ENCODE measurements at regions not wholly inside any gene's neighbourhood (a gene's known extent, or its start where the extent isn't known, plus 50 kb on each side); places are given as distances from the start of the nearest gene placed in this dataset.
A peak's percentile ranks its signal among the peaks of the same experiment; 100 is the strongest.
"Not testable (repeated sequence)": the region's sequence is repeated elsewhere in the genome, so short reads cannot be mapped to it uniquely, and the experiment has no call there.

GRCh38 chr1:177406323-177406722 is 235.6 kb downstream of the BRINP2 start:
- FAIRE-seq: not testable (repeated sequence)

GRCh38 chr1:177392336-177392735 is 221.6 kb downstream of the BRINP2 start:
- FAIRE-seq: no peak

GRCh38 chr1:177385760-177386698 is 215.3 kb downstream of the BRINP2 start:
- no peak for FAIRE-seq

- FAIRE-seq: no peak
These were observed 213.7 kb downstream of the BRINP2 start for GRCh38 chr1:177384461-177384860.

GRCh38 chr1:177383715-177384114 is 213.0 kb downstream of the BRINP2 start:
- no peak for FAIRE-seq

GRCh38 chr1:177377866-177378265 is 207.1 kb downstream of the BRINP2 start:
- no peak for FAIRE-seq

- no peak for FAIRE-seq
These were observed 197.5 kb downstream of the BRINP2 start for GRCh38 chr1:177368255-177368654.

- no peak for FAIRE-seq
These were observed 195.3 kb downstream of the BRINP2 start for GRCh38 chr1:177366091-177366490.

- no peak for FAIRE-seq
These were observed 190.0 kb downstream of the BRINP2 start for GRCh38 chr1:177360791-177361190.

GRCh38 chr1:177356674-177357435 is 186.1 kb downstream of the BRINP2 start:
- no peak for FAIRE-seq

GRCh38 chr1:177355575-177355974 is 184.8 kb downstream of the BRINP2 start:
- FAIRE-seq: no peak

DNA sequence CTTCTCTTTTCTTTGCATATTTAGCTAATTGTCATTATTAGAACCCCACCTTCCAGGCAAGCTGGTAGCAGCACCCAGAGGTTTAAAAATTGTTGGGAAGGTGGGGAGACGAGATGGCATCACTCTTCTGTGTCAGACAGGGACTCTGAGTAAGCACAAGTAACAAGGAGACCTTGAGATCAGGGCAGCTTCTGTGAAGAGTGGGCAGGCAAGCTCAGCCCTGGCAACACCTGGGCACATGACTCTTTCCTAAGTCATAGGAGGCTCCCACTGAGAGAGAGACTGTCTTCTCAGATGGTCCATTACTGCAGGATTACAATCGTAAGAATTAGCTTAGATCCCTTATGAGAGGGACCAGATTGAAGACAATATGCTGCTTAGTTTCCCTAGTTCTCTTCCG is 183.5 kb downstream of the BRINP2 start:
- no peak for FAIRE-seq

GRCh38 chr1:177351361-177352108 is 180.8 kb downstream of the BRINP2 start:
- peak; percentile 10 for FAIRE-seq

- FAIRE-seq: no peak
These were observed 176.1 kb downstream of the BRINP2 start for GRCh38 chr1:177346790-177347359.

- FAIRE-seq: no peak
These were observed 172.7 kb downstream of the BRINP2 start for GRCh38 chr1:177343445-177343844.

DNA sequence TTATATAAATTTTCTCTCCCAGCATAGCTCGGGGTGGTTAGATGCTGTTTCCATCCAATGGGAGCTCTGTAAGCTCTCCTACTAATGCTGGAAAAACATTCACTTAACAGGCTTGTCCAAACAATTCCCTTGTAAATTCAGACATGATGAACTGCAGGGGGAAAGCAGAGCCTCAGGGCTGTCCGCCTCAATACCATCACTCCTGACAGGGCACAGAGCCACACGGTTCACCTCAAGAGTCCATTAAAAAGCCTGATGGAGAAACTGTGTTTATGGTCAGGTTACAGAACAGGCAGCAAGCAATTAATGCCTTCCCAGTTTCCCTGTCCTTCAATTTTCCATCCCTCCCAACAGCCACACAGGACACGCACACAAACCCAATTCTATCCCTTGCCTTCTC is 171.0 kb downstream of the BRINP2 start:
- no peak for FAIRE-seq

DNA sequence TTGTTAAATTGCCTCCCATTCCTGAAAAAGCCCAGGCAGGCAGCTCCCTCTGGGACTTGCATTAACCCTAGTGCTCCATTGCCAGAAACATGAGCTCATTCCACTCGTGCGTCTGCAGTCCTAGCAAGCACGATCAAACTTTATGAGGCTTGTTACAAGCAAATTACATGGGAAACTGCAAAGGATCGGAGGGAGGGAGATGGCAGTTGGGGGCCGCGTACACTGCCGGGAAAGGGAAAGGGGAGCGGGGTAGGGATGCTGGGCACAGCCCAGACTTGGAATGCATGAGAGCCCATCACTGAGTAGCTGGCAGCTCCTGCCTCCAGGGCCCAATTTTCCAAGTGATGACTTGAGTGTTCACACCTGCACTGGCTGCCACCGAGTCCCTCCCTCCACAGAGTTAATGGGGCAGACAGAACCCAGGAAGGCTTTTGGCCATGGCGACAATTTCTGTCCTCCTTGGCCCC is 169.9 kb downstream of the BRINP2 start:
- no peak for FAIRE-seq

- no peak for FAIRE-seq
These were observed 167.6 kb downstream of the BRINP2 start for GRCh38 chr1:177338376-177338775.

DNA sequence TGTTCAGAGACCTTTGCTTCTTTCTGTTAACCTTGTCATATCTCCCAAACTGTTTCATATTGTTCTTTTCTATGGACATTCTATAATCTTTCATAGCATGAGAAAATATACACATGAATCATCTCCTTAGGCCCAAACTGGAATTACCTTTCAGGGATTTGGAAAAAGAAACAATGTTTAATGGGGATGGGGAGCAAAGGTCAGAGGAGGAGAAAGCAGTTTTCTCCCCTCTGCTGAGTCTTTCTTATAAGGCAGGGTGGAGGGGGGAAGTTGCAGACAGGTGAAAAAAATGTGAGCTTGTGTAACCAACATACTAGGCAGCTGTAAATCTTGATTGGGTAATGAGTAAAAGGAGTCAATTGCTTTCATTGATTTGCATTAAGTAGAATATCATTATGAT is 164.1 kb downstream of the BRINP2 start:
- no peak for FAIRE-seq

DNA sequence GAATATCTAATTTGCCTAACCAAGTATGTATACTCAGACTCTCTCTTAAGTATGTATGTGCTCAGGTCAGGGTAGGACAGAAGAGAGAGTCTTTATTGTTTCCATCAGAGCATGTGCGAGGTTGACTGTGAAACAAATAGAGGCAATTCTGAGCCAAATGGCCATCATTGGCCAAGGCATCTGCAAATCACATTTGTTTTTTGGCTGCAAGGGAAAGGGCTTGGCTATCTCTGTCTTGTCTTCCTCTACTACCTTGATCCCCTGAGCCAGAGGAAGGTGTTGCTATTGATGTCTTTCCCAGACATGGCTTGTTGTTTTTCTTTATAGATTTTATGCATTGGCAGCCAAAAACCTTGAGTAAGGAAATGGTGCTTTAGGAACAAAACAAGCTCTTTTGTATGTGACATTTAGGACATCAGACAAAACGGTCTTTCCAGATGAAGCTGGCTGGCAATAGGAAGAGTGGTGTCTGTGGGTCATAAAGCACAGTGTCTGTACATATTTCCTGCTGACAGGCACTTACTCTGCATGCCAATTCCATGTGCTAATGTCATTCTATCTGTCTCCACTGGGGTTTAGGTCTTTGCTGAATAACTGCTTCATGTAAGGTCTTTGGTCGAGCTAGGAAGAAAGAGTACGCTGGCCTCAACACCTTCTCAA is 163.3 kb downstream of the BRINP2 start:
- no peak for FAIRE-seq
